IMR-90 (cell line): ENCODE measurements at regions not wholly inside any gene's neighbourhood (a gene's known extent, or its start where the extent isn't known, plus 50 kb on each side); places are given as distances from the start of the nearest gene placed in this dataset.

Experiments
- ATAC-seq: fragments of 200-7000 bp; cut with Tn5 transposase; 2 replicates; pipeline ENCODE4 v1.9.1; 2020; ENCODE audit warnings: low read depth, mild to moderate bottlenecking, moderate library complexity
- BruUV-seq: library from RNA; stranded (reverse); fragments of 400-500 nt; replicated peaks from 2 replicates; lab custom pipeline; 2021; lab: Mats Ljungman, UMichigan
- CTCF ChIA-PET: fragments of 300-600 bp; formaldehyde crosslinking; extraction: SDS; loops from one replicate; lab custom pipeline; 2021; ENCODE audit warnings: antibody characterized with exemption; lab: Yijun Ruan, JAX
- POLR2A ChIA-PET: fragments of 300-600 bp; sonication (Branson Sonifier 250); formaldehyde crosslinking; loops from one replicate; lab custom pipeline; 2022; ENCODE audit warnings: antibody characterized with exemption; ENCODE audit not compliant: unreplicated experiment; lab: Charles Lee
- DNase-seq: peaks from one replicate; pipeline ENCODE4 v3.0.0; 2013
- H2AFZ ChIP-seq: replicated peaks from 2 replicates; pipeline ENCODE3; 2013; ENCODE audit warnings: low read length, mild to moderate bottlenecking; ENCODE audit not compliant: poor library complexity
- H2AK5ac ChIP-seq: 2 replicates; pipeline ENCODE4 v1.6.1; 2013; ENCODE audit warnings: low read depth, low read length, inconsistent platforms
- H2AK9ac ChIP-seq: replicated peaks from 2 replicates; pipeline ENCODE3; 2013; ENCODE audit warnings: mild to moderate bottlenecking, low read depth, low read length, moderate library complexity; ENCODE audit not compliant: poor library complexity
- H2BK120ac ChIP-seq: 2 replicates; pipeline ENCODE4 v1.6.1; 2013; ENCODE audit warnings: low read depth, low read length, inconsistent platforms
- H2BK15ac ChIP-seq: 3 replicates; pipeline ENCODE4 v1.6.1; 2013; ENCODE audit warnings: low read depth, low read length, inconsistent platforms
- H2BK20ac ChIP-seq: 2 replicates; pipeline ENCODE4 v1.6.1; 2013; ENCODE audit warnings: low read depth, mild to moderate bottlenecking, inconsistent platforms, low read length, moderate library complexity
- H2BK5ac ChIP-seq: 2 replicates; pipeline ENCODE4 v1.6.1; 2013; ENCODE audit warnings: mild to moderate bottlenecking, low read depth, low read length, inconsistent platforms; ENCODE audit not compliant: poor library complexity, severe bottlenecking
- H3K14ac ChIP-seq: replicated peaks from 2 replicates; pipeline ENCODE4 v1.6.1; 2013; ENCODE audit warnings: low read depth, low read length, inconsistent platforms
- H3K18ac ChIP-seq: 2 replicates; pipeline ENCODE4 v1.6.1; 2013; ENCODE audit warnings: low read depth, low read length, control low read depth
- H3K23ac ChIP-seq: 2 replicates; pipeline ENCODE4 v1.6.1; 2013; ENCODE audit warnings: low read depth, low read length, inconsistent platforms
- H3K27ac ChIP-seq: 2 replicates; pipeline ENCODE4 v1.5.1; 2013; ENCODE audit warnings: mild to moderate bottlenecking, control low read depth, low read length; ENCODE audit not compliant: insufficient read depth
- H3K27me3 ChIP-seq: 2 replicates; pipeline ENCODE4 v1.6.1; 2013; ENCODE audit warnings: low read length; ENCODE audit not compliant: control insufficient read depth, insufficient read depth
- H3K36me3 ChIP-seq: 2 replicates; pipeline ENCODE4 v1.6.1; 2013; ENCODE audit warnings: low read length, mixed read lengths; ENCODE audit not compliant: control insufficient read depth, insufficient read depth
- H3K4ac ChIP-seq: 2 replicates; pipeline ENCODE4 v1.6.1; 2013; ENCODE audit warnings: low read depth, low read length, inconsistent platforms
- H3K4me1 ChIP-seq: 2 replicates; pipeline ENCODE4 v1.6.1; 2013; ENCODE audit warnings: low read length, mixed read lengths; ENCODE audit not compliant: control insufficient read depth, insufficient read depth
- H3K4me2 ChIP-seq: 2 replicates; pipeline ENCODE4 v1.6.1; 2013; ENCODE audit warnings: low read depth, mild to moderate bottlenecking, control low read depth, low read length, moderate library complexity
- H3K4me3 ChIP-seq: 2 replicates; pipeline ENCODE4 v1.5.1; 2013; ENCODE audit warnings: low read depth, mild to moderate bottlenecking, control low read depth, low read length, moderate library complexity; ENCODE audit not compliant: insufficient read depth
- H3K56ac ChIP-seq: 2 replicates; pipeline ENCODE4 v1.6.1; 2013; ENCODE audit warnings: low read length, inconsistent platforms; ENCODE audit not compliant: insufficient read depth; ENCODE audit errors: extremely low read depth
- H3K79me1 ChIP-seq, 2 experiments: 2 replicates each; pipeline ENCODE4 v1.6.1; 2013; ENCODE audit warnings: low read length in 2 of 2, inconsistent platforms in 1 of 2, low read depth in 1 of 2
- H3K9ac ChIP-seq: 2 replicates; pipeline ENCODE4 v1.6.1; 2013; ENCODE audit warnings: low read depth, low read length, control low read depth
- H3K9me1 ChIP-seq: 2 replicates; pipeline ENCODE4 v1.6.1; 2013; ENCODE audit warnings: low read length, inconsistent platforms; ENCODE audit not compliant: insufficient read depth
- H3K9me3 ChIP-seq: 2 replicates; pipeline ENCODE4 v1.6.1; 2013; ENCODE audit warnings: low read length; ENCODE audit not compliant: control insufficient read depth, insufficient read depth
- H4K20me1 ChIP-seq: 2 replicates; pipeline ENCODE4 v1.6.1; 2013; ENCODE audit warnings: low read length, inconsistent platforms; ENCODE audit not compliant: insufficient read depth
- H4K5ac ChIP-seq: 2 replicates; pipeline ENCODE4 v1.6.1; 2013; ENCODE audit warnings: mild to moderate bottlenecking, low read depth, low read length, control low read depth
- H4K8ac ChIP-seq, 2 experiments: 2 replicates each; pipeline ENCODE4 v1.6.1; 2013; ENCODE audit warnings: low read depth in 2 of 2, low read length in 2 of 2, control low read depth in 1 of 2, inconsistent platforms in 1 of 2
- H4K91ac ChIP-seq: 2 replicates; pipeline ENCODE4 v1.6.1; 2013; ENCODE audit warnings: low read depth, low read length, inconsistent platforms; ENCODE audit not compliant: insufficient read depth
- BHLHE40 ChIP-seq: fragments of 150-350 bp; IDR thresholded peaks from 2 replicates; pipeline ENCODE4 v1.6.1; 2016; ENCODE audit warnings: mild to moderate bottlenecking, low read depth, low read length
- CEBPB ChIP-seq: IDR thresholded peaks from 2 replicates; pipeline ENCODE4 v1.6.1; 2012; ENCODE audit warnings: low read depth, low read length, improper control_type of control experiment
- MAFK ChIP-seq: IDR thresholded peaks from 2 replicates; pipeline ENCODE4 v1.6.1; 2012; ENCODE audit warnings: low read depth, low read length, improper control_type of control experiment
- POLR2A ChIP-seq: IDR thresholded peaks from 2 replicates; pipeline ENCODE4 v1.6.1; 2012; ENCODE audit warnings: mild to moderate bottlenecking, low read depth, low read length
- SMC3 ChIP-seq: fragments of 150-350 bp; IDR thresholded peaks from 2 replicates; pipeline ENCODE4 v1.6.1; 2016; ENCODE audit warnings: low read depth, mild to moderate bottlenecking, antibody characterized with exemption, low read length, moderate library complexity
- WGBS, 2 experiments: methylation state at CpG; one replicate each; pipeline versions ENCODE4 v1.1.5 to v1.1.7; 2013; ENCODE audit warnings: missing lambda C conversion rate in 2 of 2; ENCODE audit not compliant: insufficient read length in 1 of 2; ENCODE audit errors: extremely low coverage in 2 of 2; 5-methylcytosine and 5-hydroxymethylcytosine counted together
- dilution Hi-C: fragments of 300-500 bp; cut with HindIII; formaldehyde crosslinking; loops from one replicate; pipeline ENCODE4 v1.14.3; 2018; ENCODE audit warnings: low sequenced_read_pairs; ENCODE audit not compliant: unreplicated experiment
- in situ Hi-C: fragments of 300-500 bp; cut with MboI; formaldehyde crosslinking; loops from 3 replicates; pipeline ENCODE4 v1.14.3; 2019; ENCODE audit warnings: low sequenced_read_pairs, inconsistent platforms, mixed read lengths
- intact Hi-C: fragments of 100-400 bp; cut with micrococcal nuclease; formaldehyde crosslinking; loops from 2 replicates; pipeline ENCODE4 v1.10.0; 2022

DNA sequence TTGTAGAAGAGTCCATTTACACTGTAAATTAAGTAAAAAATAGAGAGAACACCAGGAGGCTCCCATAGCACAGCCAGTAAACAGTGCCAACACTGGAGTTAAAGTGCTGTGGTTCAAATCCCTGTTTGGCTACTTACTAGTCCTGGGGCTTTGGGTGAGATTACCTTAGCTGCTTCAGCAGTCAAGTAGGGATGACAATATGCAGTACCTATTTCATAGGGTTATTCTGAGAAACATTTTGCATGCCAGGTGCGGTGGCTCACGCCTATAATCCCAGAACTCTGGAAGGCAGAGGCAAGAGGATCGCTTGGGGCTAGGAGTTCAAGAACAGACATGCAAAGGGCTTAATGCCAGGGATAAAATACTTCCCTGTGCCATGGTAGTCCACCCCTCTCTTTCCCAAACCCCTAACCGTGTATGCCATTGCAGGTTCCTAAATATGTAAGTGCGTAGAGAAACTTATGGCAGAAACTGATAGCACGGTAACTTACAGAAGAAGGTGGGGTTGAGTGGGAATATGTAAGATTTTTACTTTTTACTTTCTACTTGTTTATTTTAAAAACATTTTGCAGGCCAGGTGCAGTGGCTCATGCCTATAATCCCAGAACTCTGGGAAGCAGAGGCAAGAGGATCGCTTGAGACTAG lies 86.4 kb upstream of the PICALM start:
- TF ChIP-seq BHLHE40 (no peak), CEBPB (no peak), POLR2A (no peak), MAFK (no peak), SMC3 (no peak)
- H2BK20ac ChIP-seq, result no peak overlapping the region
- no peaks in the 10 kb centered on the region for H3K79me1 ChIP-seq
- no peak overlapping the region for H3K14ac ChIP-seq
- H4K5ac ChIP-seq, result no peak overlapping the region
- no peak overlapping the region for H3K4me2 ChIP-seq
- H3K4me1 ChIP-seq, result peaks cover 18% of the 10 kb centered on the region
- H4K20me1 ChIP-seq, result no peaks in the 10 kb centered on the region
- peaks cover 9% of the 10 kb centered on the region for H3K9me1 ChIP-seq
- no peak for DNase-seq
- no peak overlapping the region for H3K4me3 ChIP-seq
- ChIA-PET CTCF (no interaction called here), POLR2A (no interaction called here)
- no peak overlapping the region for H3K18ac ChIP-seq
- no peak overlapping the region for H2BK15ac ChIP-seq
- no peaks in the 10 kb centered on the region for H3K27me3 ChIP-seq
- H2BK5ac ChIP-seq, result no peak overlapping the region
- H2AFZ ChIP-seq, result no peak overlapping the region
- no peak overlapping the region for H3K27ac ChIP-seq
- H3K56ac ChIP-seq, result no peak overlapping the region
- H3K9ac ChIP-seq, result no peak overlapping the region
- dilution Hi-C loops, result no loop called here
- H3K36me3 ChIP-seq, result no peaks in the 10 kb centered on the region
- no peak overlapping the region for H2AK5ac ChIP-seq
- no CpG with 5 or more reads among the region's 7 CpGs for WGBS, 2 experiments
- ATAC-seq, result no peak
- no peak overlapping the region for H4K8ac ChIP-seq
- intact Hi-C loops, result no loop called here
- no peak overlapping the region for H4K91ac ChIP-seq
- no peaks in the 10 kb centered on the region for H3K9me3 ChIP-seq
- no peak overlapping the region for H2BK120ac ChIP-seq
- H2AK9ac ChIP-seq, result no peak overlapping the region
- no peak overlapping the region for H3K23ac ChIP-seq
- in situ Hi-C loops, result no loop called here
- BruUV-seq, result no TSS peak
- H3K4ac ChIP-seq, result no peak overlapping the region
